ENCODE measurements at regions not wholly inside any gene's neighbourhood (a gene's known extent, or its start where the extent isn't known, plus 50 kb on each side); places are given as distances from the start of the nearest gene placed in this dataset.

GRCh38 chr18:42412896-42413295 is 457.9 kb downstream of the PIK3C3 start:
- DNase-seq = no peak

GRCh38 chr18:42413870-42414269 is 458.8 kb downstream of the PIK3C3 start:
- no peak for DNase-seq

- no peak for DNase-seq
These were observed 459.9 kb downstream of the PIK3C3 start for GRCh38 chr18:42414756-42415454.

GRCh38 chr18:42417189-42417588 is 462.2 kb downstream of the PIK3C3 start:
- DNase-seq = no peak

GRCh38 chr18:42418121-42418520 is 463.1 kb downstream of the PIK3C3 start:
- DNase-seq = no peak

GRCh38 chr18:42425025-42425424 is 470.0 kb downstream of the PIK3C3 start:
- DNase-seq = no peak

- no peak for DNase-seq
These were observed 471.5 kb downstream of the PIK3C3 start for GRCh38 chr18:42426496-42427015.

GRCh38 chr18:42429196-42429595 is 474.2 kb downstream of the PIK3C3 start:
- DNase-seq = no peak

GRCh38 chr18:42436222-42436765 is 481.3 kb downstream of the PIK3C3 start:
- no peak for DNase-seq

GRCh38 chr18:42437001-42437400 is 482.0 kb downstream of the PIK3C3 start:
- no peak for DNase-seq

- no peak for DNase-seq
These were observed 482.6 kb downstream of the PIK3C3 start for GRCh38 chr18:42437646-42438045.

GRCh38 chr18:42442656-42443055 is 487.6 kb downstream of the PIK3C3 start:
- no peak for DNase-seq

- DNase-seq = no peak
These were observed 489.3 kb downstream of the PIK3C3 start for GRCh38 chr18:42444349-42444748.

- no peak for DNase-seq
These were observed 490.3 kb downstream of the PIK3C3 start for GRCh38 chr18:42445359-42445758.

GRCh38 chr18:42446195-42446594 is 491.2 kb downstream of the PIK3C3 start:
- DNase-seq = no peak

- no peak for DNase-seq
These were observed 492.7 kb downstream of the PIK3C3 start for GRCh38 chr18:42447688-42448087.

GRCh38 chr18:42458226-42458625 is 503.2 kb downstream of the PIK3C3 start:
- no peak for DNase-seq

- no peak for DNase-seq
These were observed 504.8 kb downstream of the PIK3C3 start for GRCh38 chr18:42459873-42460272.

GRCh38 chr18:42471885-42472284 is 516.9 kb downstream of the PIK3C3 start:
- no peak for DNase-seq

- no peak for DNase-seq
These were observed 518.6 kb downstream of the PIK3C3 start for GRCh38 chr18:42473611-42474010.

GRCh38 chr18:42474577-42474976 is 519.5 kb downstream of the PIK3C3 start:
- no peak for DNase-seq

GRCh38 chr18:42475157-42475556 is 520.1 kb downstream of the PIK3C3 start:
- no peak for DNase-seq

- no peak for DNase-seq
These were observed 522.2 kb downstream of the PIK3C3 start for GRCh38 chr18:42477267-42477666.

GRCh38 chr18:42480441-42480840 is 525.4 kb downstream of the PIK3C3 start:
- no peak for DNase-seq

- no peak for DNase-seq
These were observed 529.6 kb downstream of the PIK3C3 start for GRCh38 chr18:42484648-42485047.

Measured in stimulated activated CD4-positive, alpha-beta T cell treated with anti-CD3 and anti-CD28 coated beads, Interleukin-2, amount 100 ng/mL, for 48 hours (primary cell).